GM21717 (cell line): ENCODE measurements at regions not wholly inside any gene's neighbourhood (a gene's known extent, or its start where the extent isn't known, plus 50 kb on each side); places are given as distances from the start of the nearest gene placed in this dataset.

ENCODE experiments used
- ATAC-seq: cut with Tn5 transposase; IDR thresholded peaks from one replicate; pipeline ENCODE4 v1.9.1; 2021; ENCODE audit warnings: mild to moderate bottlenecking, moderate library complexity; ENCODE audit not compliant: unreplicated experiment

DNA sequence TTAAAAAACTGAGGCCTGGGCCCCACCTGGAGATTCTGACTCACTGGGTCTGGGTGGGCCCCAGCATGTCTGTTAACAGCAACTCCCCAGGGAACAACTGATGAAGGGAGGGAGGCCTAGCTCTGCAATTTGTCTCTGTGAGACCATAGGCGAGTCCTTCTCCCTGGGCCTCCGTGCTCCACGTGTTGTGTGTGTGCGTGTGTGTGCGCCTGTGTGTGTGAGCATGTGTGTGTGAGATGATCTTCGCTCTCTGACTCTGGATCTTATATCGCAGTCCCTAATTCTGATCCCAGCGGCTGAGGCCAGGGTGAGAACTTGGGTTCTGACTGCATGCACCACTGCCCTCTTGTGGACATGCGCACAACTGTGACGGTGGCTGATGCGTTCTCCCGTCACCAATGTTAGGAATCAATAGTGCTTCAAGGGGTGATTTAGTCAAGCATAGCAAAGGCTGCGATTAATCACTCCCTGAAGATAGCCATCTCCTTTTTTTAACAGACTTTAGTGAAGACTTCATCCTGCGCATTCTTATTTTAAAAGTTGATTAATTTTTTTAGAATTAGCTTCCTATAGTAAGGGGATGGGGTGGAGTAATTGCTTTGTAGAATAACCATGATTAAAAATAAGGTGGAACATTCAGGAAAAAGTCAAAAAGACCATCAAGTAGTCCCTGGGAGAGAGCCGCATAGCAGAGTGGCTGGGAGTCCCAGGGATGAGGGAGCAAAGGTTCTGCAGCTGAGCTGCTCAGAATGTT lies 62.4 kb upstream of the USP24 start:
- ATAC-seq, result peak; percentile 87

DNA sequence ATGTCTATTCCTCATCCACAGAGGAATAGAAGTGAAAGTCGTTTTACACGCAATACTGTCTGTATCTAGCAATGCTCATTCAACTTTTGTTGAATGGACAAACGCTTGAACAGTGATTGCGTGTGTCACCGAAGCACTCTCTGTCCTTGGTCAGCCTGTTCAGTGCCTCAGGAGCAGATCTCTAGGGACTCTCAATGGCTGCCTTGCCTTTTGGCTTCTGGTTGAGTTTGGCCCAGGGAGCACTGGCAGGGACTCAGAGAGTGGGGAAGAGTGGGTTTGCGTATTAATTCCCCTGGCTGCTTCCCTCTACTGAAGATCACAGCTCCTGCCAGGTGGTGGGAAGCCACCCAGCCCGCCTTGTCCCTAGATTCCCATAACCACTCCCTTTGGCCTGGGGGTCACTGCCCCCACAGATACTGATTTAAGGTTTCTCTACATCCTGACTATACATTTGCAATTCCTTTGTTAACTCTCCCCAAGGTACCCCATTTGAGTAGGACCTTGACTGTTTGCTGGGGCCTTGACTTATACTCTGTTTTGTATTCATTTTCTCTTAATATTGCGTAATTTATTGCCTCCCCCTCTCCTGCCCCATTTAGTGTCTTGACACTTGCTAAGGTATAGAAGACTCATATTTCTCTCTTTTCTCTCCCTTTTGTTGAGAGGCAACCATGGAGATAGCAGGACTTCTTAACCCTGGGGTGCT lies 61.7 kb upstream of the USP24 start:
- ATAC-seq, result peak; percentile 19

DNA sequence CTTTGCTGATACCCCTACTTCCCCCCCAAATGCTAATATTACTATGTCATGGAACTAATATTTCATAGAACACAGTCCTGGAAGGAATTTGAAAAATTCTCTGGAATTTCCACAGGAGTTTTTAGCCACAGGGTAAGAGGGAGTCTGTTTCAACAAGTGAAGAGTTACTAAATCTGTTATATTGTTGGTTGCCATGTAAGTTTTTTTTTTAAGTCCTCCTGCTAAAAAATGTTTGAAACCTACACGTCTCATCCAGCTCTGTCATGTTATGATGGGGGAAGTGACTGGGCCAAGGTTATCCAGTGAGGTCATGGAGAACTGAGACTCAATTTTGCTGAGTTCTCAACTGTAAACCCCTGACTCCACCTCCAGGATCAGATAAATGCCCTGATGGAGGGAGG lies 60.8 kb upstream of the USP24 start:
- ATAC-seq, result no peak

DNA sequence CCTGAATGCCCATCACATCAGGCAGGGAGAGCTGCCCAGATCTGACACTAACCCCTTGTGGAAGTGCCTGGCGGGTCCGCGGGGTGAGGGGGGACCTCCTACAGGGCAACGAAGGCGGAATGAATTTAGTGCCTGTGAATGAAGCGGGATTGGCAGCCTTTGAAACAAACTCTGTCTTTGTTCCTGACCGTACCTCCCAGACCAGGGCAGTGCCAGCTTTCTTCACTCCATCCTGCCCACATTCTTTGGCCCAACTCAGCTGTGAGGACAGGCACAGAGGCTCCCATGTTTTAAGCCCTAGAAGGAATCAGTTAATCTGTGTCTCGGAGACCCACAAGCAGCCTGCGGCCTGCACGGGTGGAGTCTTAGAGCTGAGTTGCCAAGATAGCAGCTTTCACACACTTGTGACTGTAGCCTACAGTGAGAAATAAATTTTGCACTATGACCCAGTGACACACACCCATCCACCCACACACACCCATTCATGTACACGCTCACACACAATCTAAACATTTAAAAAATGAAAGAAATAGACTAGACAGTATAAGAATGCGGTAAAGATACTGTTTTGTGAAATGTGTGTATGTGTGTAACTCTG lies 60.1 kb upstream of the USP24 start:
- ATAC-seq, result no peak

DNA sequence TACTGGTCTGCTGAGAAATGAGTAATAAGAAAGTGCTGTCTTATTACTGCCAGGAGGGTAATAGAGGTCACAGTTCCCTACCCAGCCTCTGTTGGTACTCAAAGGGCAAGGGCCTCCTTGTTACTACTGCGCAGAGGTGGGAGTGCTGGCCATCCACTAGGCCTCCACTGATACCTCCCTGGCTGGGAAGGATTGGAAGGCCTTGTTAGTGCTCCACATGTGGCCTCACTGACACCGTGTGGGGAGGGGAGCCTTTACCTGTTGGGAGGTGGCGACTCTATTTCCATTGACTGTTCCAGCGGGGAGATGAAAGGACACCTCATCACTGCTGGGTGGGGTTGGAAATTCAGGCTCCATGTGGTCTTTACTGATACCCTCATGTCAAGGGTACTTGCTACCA lies 57.8 kb upstream of the USP24 start:
- no peak for ATAC-seq
